Epithelial cell of proximal tubule (primary cell): ENCODE measurements at regions not wholly inside any gene's neighbourhood (a gene's known extent, or its start where the extent isn't known, plus 50 kb on each side); places are given as distances from the start of the nearest gene placed in this dataset.

Experiments used
- DNase-seq: peaks from one replicate; pipeline ENCODE4 v3.0.0-alpha.2; 2011; ENCODE audit warnings: low read depth
- H3K4me3 ChIP-seq: 2 replicates; pipeline ENCODE4 v1.5.1; 2011; ENCODE audit warnings: low read depth, mild to moderate bottlenecking, low read length
- TF ChIP-seq, protein P1 (sequence below): conservative IDR thresholded peaks from 2 replicates; pipeline ENCODE4 v1.5.1; 2012; ENCODE audit warnings: low read depth, mild to moderate bottlenecking, low read length

DNA sequence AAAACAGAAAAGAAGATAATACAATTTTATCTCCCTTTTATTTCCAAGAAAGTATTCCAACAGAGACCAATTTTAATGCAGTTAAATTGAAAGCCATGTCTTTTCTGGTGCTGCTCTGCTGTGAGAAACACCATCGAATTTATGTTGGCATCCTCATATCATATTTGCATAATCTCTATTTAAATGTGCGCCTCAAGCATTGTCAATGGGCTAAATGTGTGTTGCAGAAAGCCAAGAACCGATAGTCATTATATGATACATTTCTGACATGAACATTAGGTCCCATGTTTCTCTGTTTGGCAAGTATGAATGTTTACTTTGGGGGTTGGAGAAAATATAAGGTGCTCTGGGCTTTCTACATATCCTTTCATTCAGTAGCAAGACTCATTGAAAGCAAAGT is 1023.5 kb upstream of the CELF2 start:
- no peak for DNase-seq
- TF ChIP-seq, protein P1, sequence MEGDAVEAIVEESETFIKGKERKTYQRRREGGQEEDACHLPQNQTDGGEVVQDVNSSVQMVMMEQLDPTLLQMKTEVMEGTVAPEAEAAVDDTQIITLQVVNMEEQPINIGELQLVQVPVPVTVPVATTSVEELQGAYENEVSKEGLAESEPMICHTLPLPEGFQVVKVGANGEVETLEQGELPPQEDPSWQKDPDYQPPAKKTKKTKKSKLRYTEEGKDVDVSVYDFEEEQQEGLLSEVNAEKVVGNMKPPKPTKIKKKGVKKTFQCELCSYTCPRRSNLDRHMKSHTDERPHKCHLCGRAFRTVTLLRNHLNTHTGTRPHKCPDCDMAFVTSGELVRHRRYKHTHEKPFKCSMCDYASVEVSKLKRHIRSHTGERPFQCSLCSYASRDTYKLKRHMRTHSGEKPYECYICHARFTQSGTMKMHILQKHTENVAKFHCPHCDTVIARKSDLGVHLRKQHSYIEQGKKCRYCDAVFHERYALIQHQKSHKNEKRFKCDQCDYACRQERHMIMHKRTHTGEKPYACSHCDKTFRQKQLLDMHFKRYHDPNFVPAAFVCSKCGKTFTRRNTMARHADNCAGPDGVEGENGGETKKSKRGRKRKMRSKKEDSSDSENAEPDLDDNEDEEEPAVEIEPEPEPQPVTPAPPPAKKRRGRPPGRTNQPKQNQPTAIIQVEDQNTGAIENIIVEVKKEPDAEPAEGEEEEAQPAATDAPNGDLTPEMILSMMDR, result no peak
- H3K4me3 ChIP-seq, result no peak overlapping the region

DNA sequence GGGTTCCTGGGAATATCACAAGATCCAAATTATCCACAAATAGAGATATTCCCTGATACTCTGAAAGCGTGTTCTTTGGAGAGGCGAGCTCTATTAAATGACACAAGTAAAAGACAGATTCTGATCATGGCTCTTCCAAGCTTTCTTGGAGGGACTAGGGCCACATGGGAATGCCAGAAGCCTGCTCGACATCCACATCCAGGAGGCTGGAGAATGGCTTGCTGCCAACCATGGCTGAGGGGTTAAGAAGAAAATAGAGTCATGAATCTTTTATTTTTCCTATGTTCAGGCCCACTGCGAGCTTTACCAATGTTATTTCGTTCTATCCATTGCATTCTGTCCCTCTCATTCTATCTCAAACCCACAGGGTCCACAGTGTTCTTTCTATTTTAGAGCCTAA is 1018.0 kb upstream of the CELF2 start:
- TF ChIP-seq, protein P1, result no peak
- H3K4me3 ChIP-seq, result no peak overlapping the region
- no peak for DNase-seq

DNA sequence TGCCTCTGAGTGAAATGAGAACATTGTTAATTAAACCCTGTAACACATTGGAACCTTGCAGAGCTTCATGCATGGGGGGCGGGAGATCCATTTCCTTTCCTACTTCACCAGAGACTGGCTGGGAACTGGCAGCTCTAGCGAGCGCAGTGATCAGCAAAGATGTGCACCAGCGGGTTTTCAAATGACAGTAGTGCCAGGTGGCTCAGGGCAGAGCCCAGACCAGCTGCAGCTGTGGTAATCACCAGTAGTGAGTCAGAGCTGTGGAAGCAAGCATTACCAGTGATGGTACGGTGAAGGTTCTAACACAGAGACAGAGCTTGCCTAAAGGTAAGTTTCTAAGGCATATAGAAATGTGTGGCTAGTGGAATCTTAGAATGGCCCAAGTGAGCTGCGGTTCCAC is 1009.7 kb upstream of the CELF2 start:
- TF ChIP-seq, protein P1, result no peak
- H3K4me3 ChIP-seq, result no peak overlapping the region
- no peak for DNase-seq

DNA sequence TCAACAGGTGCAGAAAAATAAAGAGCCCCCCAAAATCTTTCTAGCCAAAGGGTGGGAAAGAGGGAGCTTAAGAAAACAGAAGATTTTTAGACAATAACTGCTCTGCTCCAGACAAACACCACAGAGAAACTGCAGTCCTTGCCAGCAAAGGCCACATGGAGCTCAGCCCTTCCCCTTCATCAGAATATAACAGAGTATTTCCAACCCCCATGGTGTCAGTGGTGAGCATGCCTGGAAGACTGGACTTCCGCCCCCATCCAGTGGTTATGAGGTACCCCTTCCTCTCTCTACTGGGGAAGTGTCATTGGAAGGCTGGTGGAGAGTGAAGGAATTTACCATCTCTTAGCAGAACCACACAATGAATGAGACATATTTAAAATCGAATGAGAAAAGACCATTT is 1007.3 kb upstream of the CELF2 start:
- TF ChIP-seq, protein P1, result no peak

GRCh38 chr10:10014846-10015245 is 1002.8 kb upstream of the CELF2 start:
- no peak for DNase-seq

More for the DNA sequence above, 1007.3 kb upstream of the CELF2 start:
- no peak overlapping the region for H3K4me3 ChIP-seq
- no peak for DNase-seq

DNA sequence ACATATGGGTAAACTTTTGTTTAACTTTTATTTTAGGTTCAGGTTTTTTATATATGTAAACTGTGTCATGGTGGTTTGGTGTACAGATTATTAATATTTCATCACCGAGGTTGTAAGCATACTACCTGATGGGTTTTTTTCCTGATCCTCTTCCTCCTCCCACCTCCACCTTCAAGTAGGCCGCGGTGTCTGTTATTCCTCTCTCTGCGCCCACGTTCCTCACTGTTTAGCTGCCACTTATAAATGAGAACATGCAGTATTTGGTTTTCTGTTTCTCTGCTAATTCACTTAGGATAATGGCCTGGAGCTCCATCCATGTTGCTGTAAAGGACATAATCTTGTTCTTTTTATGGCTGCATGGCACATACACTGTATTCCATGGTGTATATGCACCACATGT is 1000.0 kb upstream of the CELF2 start:
- TF ChIP-seq, protein P1, result no peak
- DNase-seq, result no peak
- H3K4me3 ChIP-seq, result no peak overlapping the region

More at GRCh38 chr10:10014846-10015245, 1002.8 kb upstream of the CELF2 start:
- TF ChIP-seq, protein P1, result no peak
- no peak overlapping the region for H3K4me3 ChIP-seq

DNA sequence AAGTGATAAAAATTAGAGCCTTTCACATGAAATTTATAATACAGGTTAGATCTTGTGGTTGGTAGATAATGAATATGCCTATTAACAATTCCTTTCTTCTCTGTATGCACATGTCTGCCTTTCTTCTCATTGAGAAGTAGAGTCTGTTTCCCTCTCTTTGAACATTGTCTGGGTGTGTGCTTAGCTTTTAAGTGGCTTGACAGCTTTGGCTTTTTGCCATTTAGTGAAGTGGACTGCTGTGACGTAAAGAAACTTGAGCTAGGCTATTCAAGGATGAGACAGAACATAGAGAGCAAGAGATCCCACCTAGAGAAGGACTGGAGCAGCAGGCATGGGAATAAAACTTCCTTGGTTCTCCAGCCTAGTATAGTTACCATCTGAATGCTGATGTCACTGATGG is 996.7 kb upstream of the CELF2 start:
- TF ChIP-seq, protein P1, result no peak
- DNase-seq, result no peak
- H3K4me3 ChIP-seq, result no peak overlapping the region
